ENCODE measurements at regions not wholly inside any gene's neighbourhood (a gene's known extent, or its start where the extent isn't known, plus 50 kb on each side); places are given as distances from the start of the nearest gene placed in this dataset.

GRCh38 chr21:24093032-24093431 is 1514.2 kb downstream of the MRPL39 start:
- TF ChIP-seq CTCF (IDR thresholded peaks at IDR 0.05; ENCODE audit: borderline replicate concordance, extremely low read depth, low read length, poor library complexity, severe bottlenecking) (no peak), EZH2 (IDR thresholded peaks at IDR 0.05; ENCODE audit: borderline replicate concordance, low read depth, low read length, severe bottlenecking) (no peak)

All from DND-41 (cell line).